ENCODE measurements at regions not wholly inside any gene's neighbourhood (a gene's known extent, or its start where the extent isn't known, plus 50 kb on each side); places are given as distances from the start of the nearest gene placed in this dataset.

DNA sequence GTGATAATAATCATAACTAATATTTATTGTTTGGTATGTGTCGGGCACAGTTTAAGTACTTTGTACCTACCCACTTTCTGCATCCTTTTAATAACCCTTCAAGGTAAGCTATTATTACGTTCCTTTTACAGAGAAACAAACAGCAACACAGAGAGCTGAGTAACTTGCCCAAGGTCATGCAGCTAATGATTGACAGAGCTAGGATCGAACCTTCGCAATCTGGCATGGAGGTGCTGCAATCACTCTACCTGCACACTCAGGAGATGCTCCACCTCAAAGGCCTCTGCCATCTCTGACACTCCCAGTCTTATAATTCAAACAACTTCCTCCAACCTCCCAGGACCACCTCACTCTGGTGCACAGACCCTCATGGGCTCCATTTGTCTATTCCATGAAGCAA lies 137.2 kb downstream of the DMRTA2 start:
- TF ChIP-seq, protein P1, sequence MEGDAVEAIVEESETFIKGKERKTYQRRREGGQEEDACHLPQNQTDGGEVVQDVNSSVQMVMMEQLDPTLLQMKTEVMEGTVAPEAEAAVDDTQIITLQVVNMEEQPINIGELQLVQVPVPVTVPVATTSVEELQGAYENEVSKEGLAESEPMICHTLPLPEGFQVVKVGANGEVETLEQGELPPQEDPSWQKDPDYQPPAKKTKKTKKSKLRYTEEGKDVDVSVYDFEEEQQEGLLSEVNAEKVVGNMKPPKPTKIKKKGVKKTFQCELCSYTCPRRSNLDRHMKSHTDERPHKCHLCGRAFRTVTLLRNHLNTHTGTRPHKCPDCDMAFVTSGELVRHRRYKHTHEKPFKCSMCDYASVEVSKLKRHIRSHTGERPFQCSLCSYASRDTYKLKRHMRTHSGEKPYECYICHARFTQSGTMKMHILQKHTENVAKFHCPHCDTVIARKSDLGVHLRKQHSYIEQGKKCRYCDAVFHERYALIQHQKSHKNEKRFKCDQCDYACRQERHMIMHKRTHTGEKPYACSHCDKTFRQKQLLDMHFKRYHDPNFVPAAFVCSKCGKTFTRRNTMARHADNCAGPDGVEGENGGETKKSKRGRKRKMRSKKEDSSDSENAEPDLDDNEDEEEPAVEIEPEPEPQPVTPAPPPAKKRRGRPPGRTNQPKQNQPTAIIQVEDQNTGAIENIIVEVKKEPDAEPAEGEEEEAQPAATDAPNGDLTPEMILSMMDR (conservative IDR thresholded peaks at IDR 0.05; ENCODE audit: control insufficient read depth, insufficient read depth, low read depth, low read length) = no peak
- no peak overlapping the region for H3K4me3 ChIP-seq (ENCODE audit: control insufficient read depth, low read depth, low read length)
- DNase-seq (ENCODE audit: low read depth) = no peak

DNA sequence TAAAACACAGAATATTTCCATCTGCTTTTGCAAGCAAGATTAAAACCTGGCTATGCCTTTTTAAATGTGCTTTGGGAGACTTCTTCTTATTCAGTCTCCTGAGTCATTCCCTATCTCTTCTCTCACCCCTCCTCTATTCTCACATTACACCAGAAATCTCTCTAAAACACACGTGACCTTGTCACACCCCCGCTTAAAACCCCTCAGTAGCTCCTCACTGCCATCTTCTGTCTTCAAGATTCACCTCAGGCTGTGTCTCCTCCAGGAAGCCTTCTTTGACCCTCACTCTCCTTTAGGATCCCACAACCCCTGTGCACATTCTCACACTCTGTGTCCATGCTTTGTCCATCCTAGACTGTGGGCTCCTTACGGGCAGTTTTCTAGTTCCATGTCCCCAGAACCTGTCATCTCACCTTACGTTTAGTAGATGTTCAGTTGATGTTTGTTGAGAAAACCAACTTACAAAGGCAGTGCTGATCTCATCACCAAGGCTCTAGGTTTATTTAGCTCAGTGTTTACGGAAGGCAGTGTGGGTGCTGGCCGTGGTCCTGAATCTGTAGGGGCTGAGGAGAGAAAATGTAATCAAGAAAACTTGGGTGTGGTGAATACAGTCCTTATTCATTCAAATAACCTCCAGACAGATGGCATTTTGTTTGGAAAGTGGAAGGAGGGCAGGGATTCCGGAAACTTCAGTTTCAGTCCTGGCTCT lies 143.5 kb downstream of the DMRTA2 start:
- DNase-seq (ENCODE audit: low read depth) = no peak
- TF ChIP-seq, protein P1 (conservative IDR thresholded peaks at IDR 0.05; ENCODE audit: control insufficient read depth, insufficient read depth, low read depth, low read length) = no peak
- no peak overlapping the region for H3K4me3 ChIP-seq (ENCODE audit: control insufficient read depth, low read depth, low read length)

DNA sequence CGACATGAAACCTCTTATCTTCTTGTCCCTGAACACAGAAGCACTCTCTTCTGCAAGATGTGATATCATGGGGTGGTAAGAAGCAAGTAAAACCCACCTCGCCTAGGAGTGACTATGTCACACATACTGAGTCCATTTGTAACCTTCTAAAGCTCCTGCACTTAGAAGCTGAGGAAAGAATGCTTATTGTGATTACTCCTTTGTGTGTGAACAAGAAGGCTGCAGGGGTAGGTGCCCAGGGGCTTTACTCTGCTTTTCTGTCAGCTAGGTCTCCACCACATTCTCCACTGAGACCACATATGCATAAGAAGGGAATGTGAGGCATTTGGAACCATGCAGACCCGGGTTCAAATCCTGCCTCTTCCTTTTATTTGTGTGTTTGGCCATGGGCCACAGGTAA lies 144.3 kb downstream of the DMRTA2 start:
- no peak for DNase-seq (ENCODE audit: low read depth)
- TF ChIP-seq, protein P1 (conservative IDR thresholded peaks at IDR 0.05; ENCODE audit: control insufficient read depth, insufficient read depth, low read depth, low read length) = no peak
- no peak overlapping the region for H3K4me3 ChIP-seq (ENCODE audit: control insufficient read depth, low read depth, low read length)

DNA sequence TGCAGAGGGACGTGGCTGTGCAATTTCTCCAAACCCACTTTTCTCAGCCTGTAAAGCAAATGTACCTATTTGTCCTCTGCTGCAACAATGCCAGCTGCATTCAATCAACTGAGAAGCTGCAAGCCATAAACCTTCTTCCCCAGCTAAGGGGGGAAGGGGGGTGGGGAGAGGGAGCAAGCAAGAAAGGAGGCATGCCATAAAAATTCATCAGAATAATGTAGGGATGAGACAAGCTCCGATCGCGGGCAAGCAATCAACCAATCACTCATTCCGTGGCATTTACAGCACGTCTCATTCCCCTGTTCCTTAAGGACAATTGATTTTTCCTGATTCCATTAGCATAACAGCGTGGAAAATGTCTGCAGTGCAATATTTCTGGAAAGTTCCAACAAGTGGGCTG lies 144.8 kb downstream of the DMRTA2 start:
- DNase-seq (ENCODE audit: low read depth) = no peak
- H3K4me3 ChIP-seq (ENCODE audit: control insufficient read depth, low read depth, low read length) = no peak overlapping the region
- TF ChIP-seq, protein P1 (conservative IDR thresholded peaks at IDR 0.05; ENCODE audit: control insufficient read depth, insufficient read depth, low read depth, low read length) = no peak

DNA sequence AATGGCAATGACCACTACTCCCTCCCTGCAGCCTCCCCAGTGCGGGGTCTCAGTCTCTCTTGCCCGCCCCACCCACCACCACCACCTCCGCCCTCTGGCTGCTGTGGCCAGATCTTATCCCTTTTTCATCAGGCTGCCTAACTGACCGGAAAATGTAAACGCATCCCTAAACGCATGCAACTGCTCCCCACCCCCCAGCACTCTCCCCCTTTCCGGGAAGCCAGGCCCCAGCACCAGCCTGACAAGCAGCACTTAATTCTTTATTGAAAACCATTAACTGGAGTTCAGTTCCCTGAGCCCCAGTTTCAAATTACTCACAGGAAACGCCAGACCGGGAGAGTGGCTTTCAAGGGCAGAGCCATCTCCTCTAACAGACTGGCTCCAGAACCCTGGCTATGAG lies 147.7 kb downstream of the DMRTA2 start:
- no peak overlapping the region for H3K4me3 ChIP-seq (ENCODE audit: control insufficient read depth, low read depth, low read length)
- no peak for DNase-seq (ENCODE audit: low read depth)
- TF ChIP-seq, protein P1 (conservative IDR thresholded peaks at IDR 0.05; ENCODE audit: control insufficient read depth, insufficient read depth, low read depth, low read length) = no peak

DNA sequence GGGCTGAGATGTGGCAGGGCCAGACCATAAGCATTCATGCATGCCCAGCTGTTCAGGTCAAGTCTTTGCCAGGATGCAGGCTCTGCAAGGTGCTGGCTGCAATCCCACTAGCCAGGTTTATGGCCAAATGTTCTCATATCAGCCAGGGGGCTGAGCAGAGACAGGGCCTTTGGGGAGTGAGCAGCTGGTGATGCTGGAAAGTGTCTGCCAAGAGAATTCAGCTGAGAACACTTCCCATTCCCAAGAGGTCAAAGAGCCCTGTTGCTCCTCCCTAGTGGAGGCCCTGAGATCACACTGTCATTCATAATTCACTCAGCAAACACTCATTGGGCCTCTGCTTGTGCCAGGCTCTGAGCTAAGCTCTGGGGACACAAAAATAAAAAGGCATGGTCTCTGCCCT lies 150.3 kb downstream of the DMRTA2 start:
- TF ChIP-seq, protein P1 (conservative IDR thresholded peaks at IDR 0.05; ENCODE audit: control insufficient read depth, insufficient read depth, low read depth, low read length) = no peak
- DNase-seq (ENCODE audit: low read depth) = no peak
- H3K4me3 ChIP-seq (ENCODE audit: control insufficient read depth, low read depth, low read length) = no peak overlapping the region

All from fibroblast of mammary gland (primary cell).